K562 (cell line): ENCODE measurements at regions not wholly inside any gene's neighbourhood (a gene's known extent, or its start where the extent isn't known, plus 50 kb on each side); places are given as distances from the start of the nearest gene placed in this dataset.
A peak's percentile ranks its signal among the peaks of the same experiment; 100 is the strongest.

Experiments used
- ARHGAP35 ChIP-seq: fragments of 450-650 bp; IDR thresholded peaks from 2 replicates; pipeline ENCODE4 v1.6.1; 2018; ENCODE audit not compliant: partially characterized antibody
- ERF ChIP-seq: fragments of 450-650 bp; formaldehyde crosslinking; IDR thresholded peaks from 2 replicates; pipeline ENCODE4 v1.4.0; 2020; ENCODE audit warnings: mild to moderate bottlenecking, mixed read lengths
- ETV5 ChIP-seq: sonication (generic); formaldehyde crosslinking; IDR thresholded peaks from 2 replicates; pipeline ENCODE4 v1.4.0; 2020; ENCODE audit warnings: low read depth, mild to moderate bottlenecking, missing genetic modification reagents
- HDAC3 ChIP-seq: fragments of 450-650 bp; IDR thresholded peaks from 2 replicates; pipeline ENCODE4 v1.6.1; 2018; ENCODE audit warnings: borderline replicate concordance, mild to moderate bottlenecking, moderate library complexity; ENCODE audit not compliant: partially characterized antibody
- HOMEZ ChIP-seq: fragments of 250-450 bp; sonication (Bioruptor Pico); IDR thresholded peaks from 2 replicates; pipeline ENCODE4 v1.4.0; 2020; ENCODE audit warnings: mild to moderate bottlenecking, moderate library complexity
- SMAD4 ChIP-seq: fragments of 250-450 bp; sonication (Bioruptor Pico); conservative IDR thresholded peaks from 2 replicates; pipeline ENCODE4 v1.8.0; 2021; ENCODE audit warnings: inconsistent platforms, mild to moderate bottlenecking, moderate library complexity
- STAG1 ChIP-seq: sonication (generic); formaldehyde crosslinking; IDR thresholded peaks from 2 replicates; pipeline ENCODE4 v1.5.0; 2020; ENCODE audit warnings: missing genetic modification reagents, borderline replicate concordance
- ZBTB17 ChIP-seq: fragments of 450-650 bp; formaldehyde crosslinking; IDR thresholded peaks from 2 replicates; pipeline ENCODE4 v1.4.0; 2020; ENCODE audit warnings: mild to moderate bottlenecking
- TF ChIP-seq, protein P1 (sequence below): fragments of 450-650 bp; IDR thresholded peaks from 2 replicates; pipeline ENCODE4 v1.6.1; 2016; ENCODE audit warnings: low read depth

DNA sequence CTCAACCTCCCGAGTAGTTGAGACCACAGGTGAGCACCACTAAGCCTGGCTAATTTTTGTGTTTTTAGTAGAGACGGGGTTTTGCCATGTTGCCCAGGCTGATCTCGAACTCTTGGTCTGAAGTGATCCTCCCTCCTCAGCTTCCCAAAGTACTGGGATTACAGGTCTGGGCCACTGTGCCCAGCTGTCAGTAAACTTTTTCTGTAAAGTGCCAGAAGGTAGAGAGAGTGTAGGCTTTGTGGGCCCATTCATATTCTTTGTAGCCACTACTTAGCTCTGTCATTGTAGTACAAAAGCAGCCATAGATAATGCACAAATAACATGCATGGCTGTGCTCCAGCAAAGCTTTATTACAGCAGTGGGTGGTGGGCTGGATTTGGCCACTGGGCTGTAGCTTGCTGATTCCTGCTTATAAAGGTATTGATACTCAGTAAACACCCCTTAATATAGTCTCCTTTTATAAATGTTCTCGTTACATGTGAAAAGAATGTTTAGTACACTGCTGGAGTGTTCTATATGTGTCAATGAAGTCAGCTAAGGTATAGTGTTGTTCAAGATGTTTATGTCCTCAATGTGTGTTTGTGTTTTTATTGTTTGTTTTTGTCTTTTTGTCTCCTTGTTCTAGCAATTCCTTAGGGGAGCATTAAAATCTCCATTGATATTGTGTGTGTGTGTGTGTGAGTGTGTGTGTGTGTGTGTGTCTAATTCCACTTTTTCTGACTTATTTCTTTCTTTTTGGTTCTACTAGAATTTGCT lies 644.7 kb upstream of the DPP6 start (continued):
- TF ChIP-seq HOMEZ (no peak), ETV5 (peak; percentile 51; the same call in 1 of the 2 replicates), ZBTB17 (CRISPR knock-in tag) (peak; percentile 65; the same call in 1 of the 2 replicates), ARHGAP35 (peak; percentile 29), SMAD4 (CRISPR knock-in tag) (no peak), HDAC3 (peak; percentile 21), STAG1 (no peak), ERF (CRISPR knock-in tag) (peak; percentile 82)
- TF ChIP-seq, protein P1, sequence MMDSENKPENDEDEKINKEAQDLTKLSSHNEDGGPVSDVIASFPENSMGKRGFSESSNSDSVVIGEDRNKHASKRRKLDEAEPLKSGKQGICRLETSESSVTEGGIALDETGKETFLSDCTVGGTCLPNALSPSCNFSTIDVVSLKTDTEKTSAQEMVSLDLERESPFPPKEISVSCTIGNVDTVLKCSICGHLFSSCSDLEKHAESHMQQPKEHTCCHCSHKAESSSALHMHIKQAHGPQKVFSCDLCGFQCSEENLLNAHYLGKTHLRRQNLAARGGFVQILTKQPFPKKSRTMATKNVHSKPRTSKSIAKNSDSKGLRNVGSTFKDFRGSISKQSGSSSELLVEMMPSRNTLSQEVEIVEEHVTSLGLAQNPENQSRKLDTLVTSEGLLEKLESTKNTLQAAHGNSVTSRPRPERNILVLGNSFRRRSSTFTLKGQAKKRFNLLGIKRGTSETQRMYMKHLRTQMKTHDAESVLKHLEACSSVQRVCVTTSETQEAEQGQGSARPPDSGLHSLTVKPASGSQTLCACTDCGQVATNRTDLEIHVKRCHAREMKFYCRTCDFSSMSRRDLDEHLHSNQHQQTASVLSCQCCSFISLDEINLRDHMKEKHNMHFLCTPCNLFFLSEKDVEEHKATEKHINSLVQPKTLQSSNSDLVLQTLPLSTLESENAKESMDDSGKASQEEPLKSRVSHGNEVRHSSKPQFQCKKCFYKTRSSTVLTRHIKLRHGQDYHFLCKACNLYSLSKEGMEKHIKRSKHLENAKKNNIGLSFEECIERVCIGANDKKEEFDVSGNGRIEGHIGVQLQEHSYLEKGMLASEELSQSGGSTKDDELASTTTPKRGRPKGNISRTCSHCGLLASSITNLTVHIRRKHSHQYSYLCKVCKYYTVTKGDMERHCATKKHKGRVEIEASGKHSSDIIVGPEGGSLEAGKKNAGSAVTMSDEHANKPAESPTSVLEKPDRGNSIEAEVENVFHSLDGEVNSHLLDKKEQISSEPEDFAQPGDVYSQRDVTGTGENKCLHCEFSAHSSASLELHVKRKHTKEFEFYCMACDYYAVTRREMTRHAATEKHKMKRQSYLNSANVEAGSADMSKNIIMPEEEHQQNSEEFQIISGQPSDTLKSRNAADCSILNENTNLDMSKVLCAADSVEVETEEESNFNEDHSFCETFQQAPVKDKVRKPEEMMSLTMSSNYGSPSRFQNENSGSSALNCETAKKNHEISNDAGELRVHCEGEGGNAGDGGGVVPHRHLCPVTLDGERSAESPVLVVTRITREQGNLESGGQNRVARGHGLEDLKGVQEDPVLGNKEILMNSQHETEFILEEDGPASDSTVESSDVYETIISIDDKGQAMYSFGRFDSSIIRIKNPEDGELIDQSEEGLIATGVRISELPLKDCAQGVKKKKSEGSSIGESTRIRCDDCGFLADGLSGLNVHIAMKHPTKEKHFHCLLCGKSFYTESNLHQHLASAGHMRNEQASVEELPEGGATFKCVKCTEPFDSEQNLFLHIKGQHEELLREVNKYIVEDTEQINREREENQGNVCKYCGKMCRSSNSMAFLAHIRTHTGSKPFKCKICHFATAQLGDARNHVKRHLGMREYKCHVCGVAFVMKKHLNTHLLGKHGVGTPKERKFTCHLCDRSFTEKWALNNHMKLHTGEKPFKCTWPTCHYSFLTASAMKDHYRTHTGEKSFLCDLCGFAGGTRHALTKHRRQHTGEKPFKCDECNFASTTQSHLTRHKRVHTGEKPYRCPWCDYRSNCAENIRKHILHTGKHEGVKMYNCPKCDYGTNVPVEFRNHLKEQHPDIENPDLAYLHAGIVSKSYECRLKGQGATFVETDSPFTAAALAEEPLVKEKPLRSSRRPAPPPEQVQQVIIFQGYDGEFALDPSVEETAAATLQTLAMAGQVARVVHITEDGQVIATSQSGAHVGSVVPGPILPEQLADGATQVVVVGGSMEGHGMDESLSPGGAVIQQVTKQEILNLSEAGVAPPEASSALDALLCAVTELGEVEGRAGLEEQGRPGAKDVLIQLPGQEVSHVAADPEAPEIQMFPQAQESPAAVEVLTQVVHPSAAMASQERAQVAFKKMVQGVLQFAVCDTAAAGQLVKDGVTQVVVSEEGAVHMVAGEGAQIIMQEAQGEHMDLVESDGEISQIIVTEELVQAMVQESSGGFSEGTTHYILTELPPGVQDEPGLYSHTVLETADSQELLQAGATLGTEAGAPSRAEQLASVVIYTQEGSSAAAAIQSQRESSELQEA = no peak
